ENCODE measurements at regions not wholly inside any gene's neighbourhood (a gene's known extent, or its start where the extent isn't known, plus 50 kb on each side); places are given as distances from the start of the nearest gene placed in this dataset.
"Not testable (repeated sequence)": the region's sequence is repeated elsewhere in the genome, so short reads cannot be mapped to it uniquely, and the experiment has no call there.

- Mint-ChIP-seq H3K9me3 (peaks cover 16% of the 10 kb centered on the region), H3K36me3 (ENCODE audit: low read depth) (no peaks in the 10 kb centered on the region), H3K4me1 (ENCODE audit: low read depth) (no peaks in the 10 kb centered on the region)
These were observed 121.9 kb upstream of the TMTC4 start for GRCh38 chr13:100796463-100796862.

GRCh38 chr13:100794575-100794974 is 120.0 kb upstream of the TMTC4 start:
- intact Hi-C loops (cut with micrococcal nuclease): no loop called here
- Mint-ChIP-seq H3K27ac (no peak overlapping the region), H3K4me1 (ENCODE audit: low read depth) (peaks cover 6% of the 10 kb centered on the region)

More at GRCh38 chr13:100796463-100796862, 121.9 kb upstream of the TMTC4 start:
- no peaks in the 10 kb centered on the region for H3K27me3 Mint-ChIP-seq (ENCODE audit: low read depth)
- no peak overlapping the region for H3K27ac Mint-ChIP-seq
- intact Hi-C loops (cut with micrococcal nuclease): no loop called here
- H3K4me3 Mint-ChIP-seq (ENCODE audit: low read depth): no peak overlapping the region
- DNase-seq (ENCODE audit: low spot score): no peak

GRCh38 chr13:100790405-100790804 is 115.8 kb upstream of the TMTC4 start:
- H3K27me3 Mint-ChIP-seq (ENCODE audit: low read depth): peaks cover 13% of the 10 kb centered on the region
- H3K9me3 Mint-ChIP-seq: peaks cover 13% of the 10 kb centered on the region
- no peak overlapping the region for H3K27ac Mint-ChIP-seq
- DNase-seq (ENCODE audit: low spot score): no peak
- H3K36me3 Mint-ChIP-seq (ENCODE audit: low read depth): no peaks in the 10 kb centered on the region
- peaks cover 6% of the 10 kb centered on the region for H3K4me1 Mint-ChIP-seq (ENCODE audit: low read depth)
- intact Hi-C loops (cut with micrococcal nuclease): loop anchor here (1.0 kb wide), 1 partner anchor 85 kb away; no protein-coding TSS in a partner anchor
- H3K4me3 Mint-ChIP-seq (ENCODE audit: low read depth): no peak overlapping the region

More at GRCh38 chr13:100794575-100794974, 120.0 kb upstream of the TMTC4 start:
- Mint-ChIP-seq H3K36me3 (ENCODE audit: low read depth) (no peaks in the 10 kb centered on the region), H3K27me3 (ENCODE audit: low read depth) (no peaks in the 10 kb centered on the region), H3K9me3 (peaks cover 16% of the 10 kb centered on the region), H3K4me3 (ENCODE audit: low read depth) (no peak overlapping the region)
- DNase-seq (ENCODE audit: low spot score): no peak

- H3K27me3 Mint-ChIP-seq (ENCODE audit: low read depth): peaks cover 13% of the 10 kb centered on the region
- peaks cover 13% of the 10 kb centered on the region for H3K9me3 Mint-ChIP-seq
- no peak for DNase-seq (ENCODE audit: low spot score)
- H3K4me1 Mint-ChIP-seq (ENCODE audit: low read depth): peaks cover 6% of the 10 kb centered on the region
- H3K36me3 Mint-ChIP-seq (ENCODE audit: low read depth): no peaks in the 10 kb centered on the region
- H3K4me3 Mint-ChIP-seq (ENCODE audit: low read depth): no peak overlapping the region
- no peak overlapping the region for H3K27ac Mint-ChIP-seq
- intact Hi-C loops (cut with micrococcal nuclease): loop anchor here (1.0 kb wide), 1 partner anchor 85 kb away; no protein-coding TSS in a partner anchor
These were observed 115.4 kb upstream of the TMTC4 start for GRCh38 chr13:100789968-100790367.

GRCh38 chr13:100789481-100789880 is 114.9 kb upstream of the TMTC4 start:
- peaks cover 13% of the 10 kb centered on the region for H3K27me3 Mint-ChIP-seq (ENCODE audit: low read depth)

GRCh38 chr13:100789025-100789424 is 114.4 kb upstream of the TMTC4 start:
- H3K36me3 Mint-ChIP-seq (ENCODE audit: low read depth): no peaks in the 10 kb centered on the region

More at GRCh38 chr13:100789481-100789880, 114.9 kb upstream of the TMTC4 start:
- Mint-ChIP-seq H3K4me3 (ENCODE audit: low read depth) (no peak overlapping the region), H3K36me3 (ENCODE audit: low read depth) (no peaks in the 10 kb centered on the region), H3K4me1 (ENCODE audit: low read depth) (peaks cover 6% of the 10 kb centered on the region), H3K27ac (no peak overlapping the region), H3K9me3 (peaks cover 13% of the 10 kb centered on the region)
- intact Hi-C loops (cut with micrococcal nuclease): no loop called here
- DNase-seq (ENCODE audit: low spot score): no peak

GRCh38 chr13:100788540-100788939 is 113.9 kb upstream of the TMTC4 start:
- H3K36me3 Mint-ChIP-seq (ENCODE audit: low read depth): no peaks in the 10 kb centered on the region
- peaks cover 13% of the 10 kb centered on the region for H3K27me3 Mint-ChIP-seq (ENCODE audit: low read depth)
- no peak for DNase-seq (ENCODE audit: low spot score)
- peaks cover 6% of the 10 kb centered on the region for H3K4me1 Mint-ChIP-seq (ENCODE audit: low read depth)
- intact Hi-C loops (cut with micrococcal nuclease): no loop called here
- H3K27ac Mint-ChIP-seq: no peak overlapping the region
- H3K4me3 Mint-ChIP-seq (ENCODE audit: low read depth): no peak overlapping the region
- peaks cover 10% of the 10 kb centered on the region for H3K9me3 Mint-ChIP-seq

More at GRCh38 chr13:100789025-100789424, 114.4 kb upstream of the TMTC4 start:
- H3K27me3 Mint-ChIP-seq (ENCODE audit: low read depth): peaks cover 13% of the 10 kb centered on the region
- peaks cover 6% of the 10 kb centered on the region for H3K4me1 Mint-ChIP-seq (ENCODE audit: low read depth)
- H3K9me3 Mint-ChIP-seq: peaks cover 13% of the 10 kb centered on the region
- H3K27ac Mint-ChIP-seq: no peak overlapping the region
- no peak overlapping the region for H3K4me3 Mint-ChIP-seq (ENCODE audit: low read depth)
- DNase-seq (ENCODE audit: low spot score): no peak
- intact Hi-C loops (cut with micrococcal nuclease): no loop called here

GRCh38 chr13:100787899-100788298 is 113.3 kb upstream of the TMTC4 start:
- no peaks in the 10 kb centered on the region for H3K36me3 Mint-ChIP-seq (ENCODE audit: low read depth)
- peaks cover 15% of the 10 kb centered on the region for H3K27me3 Mint-ChIP-seq (ENCODE audit: low read depth)
- H3K4me3 Mint-ChIP-seq (ENCODE audit: low read depth): no peak overlapping the region
- H3K9me3 Mint-ChIP-seq: peaks cover 4% of the 10 kb centered on the region
- no peak overlapping the region for H3K27ac Mint-ChIP-seq
- H3K4me1 Mint-ChIP-seq (ENCODE audit: low read depth): peaks cover 6% of the 10 kb centered on the region
- DNase-seq (ENCODE audit: low spot score): no peak
- intact Hi-C loops (cut with micrococcal nuclease): no loop called here

- H3K27me3 Mint-ChIP-seq (ENCODE audit: low read depth); H3K9me3 Mint-ChIP-seq; H3K36me3 Mint-ChIP-seq (ENCODE audit: low read depth); H3K27ac Mint-ChIP-seq; H3K4me1 Mint-ChIP-seq (ENCODE audit: low read depth); DNase-seq (ENCODE audit: low spot score); intact Hi-C loops (cut with micrococcal nuclease); H3K4me3 Mint-ChIP-seq (ENCODE audit: low read depth): not testable (repeated sequence)
These were observed 102.1 kb upstream of the TMTC4 start for GRCh38 chr13:100776686-100777085.

GRCh38 chr13:100773923-100774663 is 99.5 kb upstream of the TMTC4 start:
- peaks cover 11% of the 10 kb centered on the region for H3K4me1 Mint-ChIP-seq (ENCODE audit: low read depth)

GRCh38 chr13:100773429-100773828 is 98.8 kb upstream of the TMTC4 start:
- Mint-ChIP-seq H3K27me3 (ENCODE audit: low read depth) (peaks cover 1% of the 10 kb centered on the region), H3K27ac (no peak overlapping the region)

More at GRCh38 chr13:100773923-100774663, 99.5 kb upstream of the TMTC4 start:
- DNase-seq (ENCODE audit: low spot score): no peak
- Mint-ChIP-seq H3K27me3 (ENCODE audit: low read depth) (peaks cover 1% of the 10 kb centered on the region), H3K4me3 (ENCODE audit: low read depth) (no peak overlapping the region), H3K27ac (no peak overlapping the region), H3K9me3 (peaks cover 7% of the 10 kb centered on the region), H3K36me3 (ENCODE audit: low read depth) (no peaks in the 10 kb centered on the region)
- intact Hi-C loops (cut with micrococcal nuclease): loop anchor here (5.0 kb wide), 1 partner anchor 103 kb away; no protein-coding TSS in a partner anchor

GRCh38 chr13:100767192-100767591 is 92.6 kb upstream of the TMTC4 start:
- no peaks in the 10 kb centered on the region for H3K36me3 Mint-ChIP-seq (ENCODE audit: low read depth)
- intact Hi-C loops (cut with micrococcal nuclease): no loop called here
- DNase-seq (ENCODE audit: low spot score): no peak
- no peak overlapping the region for H3K4me3 Mint-ChIP-seq (ENCODE audit: low read depth)
- peaks cover 7% of the 10 kb centered on the region for H3K9me3 Mint-ChIP-seq
- H3K27ac Mint-ChIP-seq: no peak overlapping the region
- H3K27me3 Mint-ChIP-seq (ENCODE audit: low read depth): peaks cover 3% of the 10 kb centered on the region
- peaks cover 12% of the 10 kb centered on the region for H3K4me1 Mint-ChIP-seq (ENCODE audit: low read depth)

More at GRCh38 chr13:100773429-100773828, 98.8 kb upstream of the TMTC4 start:
- no peaks in the 10 kb centered on the region for H3K36me3 Mint-ChIP-seq (ENCODE audit: low read depth)
- intact Hi-C loops (cut with micrococcal nuclease): loop anchor here (5.0 kb wide), 1 partner anchor 104 kb away; no protein-coding TSS in a partner anchor
- no peak overlapping the region for H3K4me3 Mint-ChIP-seq (ENCODE audit: low read depth)
- H3K9me3 Mint-ChIP-seq: peaks cover 7% of the 10 kb centered on the region
- peaks cover 11% of the 10 kb centered on the region for H3K4me1 Mint-ChIP-seq (ENCODE audit: low read depth)
- DNase-seq (ENCODE audit: low spot score): no peak

- intact Hi-C loops (cut with micrococcal nuclease); H3K9me3 Mint-ChIP-seq; H3K27me3 Mint-ChIP-seq (ENCODE audit: low read depth): not testable (repeated sequence)
These were observed 92.0 kb upstream of the TMTC4 start for GRCh38 chr13:100766570-100766969.

More at GRCh38 chr13:100766570-100766969, 92.0 kb upstream of the TMTC4 start:
- H3K27ac Mint-ChIP-seq; H3K36me3 Mint-ChIP-seq (ENCODE audit: low read depth); H3K4me3 Mint-ChIP-seq (ENCODE audit: low read depth); DNase-seq (ENCODE audit: low spot score): not testable (repeated sequence)
- H3K4me1 Mint-ChIP-seq (ENCODE audit: low read depth): peaks cover 12% of the 10 kb centered on the region
